WI38 (cell line): ENCODE measurements at regions not wholly inside any gene's neighbourhood (a gene's known extent, or its start where the extent isn't known, plus 50 kb on each side); places are given as distances from the start of the nearest gene placed in this dataset.

Experiments
- H3K4me3 ChIP-seq: 2 replicates; pipeline ENCODE4 v1.5.1; 2011; ENCODE audit warnings: low read depth, mild to moderate bottlenecking, control low read depth, low read length
- CTCF ChIP-seq: IDR thresholded peaks from 2 replicates; pipeline ENCODE4 v1.5.1; 2012; ENCODE audit warnings: low read depth, mild to moderate bottlenecking, control low read depth, low read length

GRCh38 chr1:79117376-79117775 is 110.8 kb upstream of the ADGRL4 start:
- TF ChIP-seq CTCF: no peak
- no peak overlapping the region for H3K4me3 ChIP-seq

GRCh38 chr1:79113836-79114235 is 107.3 kb upstream of the ADGRL4 start:
- no peak overlapping the region for H3K4me3 ChIP-seq
- no peak for TF ChIP-seq CTCF

GRCh38 chr1:79110749-79111148 is 104.2 kb upstream of the ADGRL4 start:
- no peak overlapping the region for H3K4me3 ChIP-seq

GRCh38 chr1:79109445-79109844 is 102.9 kb upstream of the ADGRL4 start:
- H3K4me3 ChIP-seq: no peak overlapping the region
- no peak for TF ChIP-seq CTCF

More at GRCh38 chr1:79110749-79111148, 104.2 kb upstream of the ADGRL4 start:
- TF ChIP-seq CTCF: no peak

- TF ChIP-seq CTCF: no peak
- no peak overlapping the region for H3K4me3 ChIP-seq
Measured at GRCh38 chr1:79105500-79105899, 99.0 kb upstream of the ADGRL4 start.

- no peak for TF ChIP-seq CTCF
- H3K4me3 ChIP-seq: no peak overlapping the region
Measured at GRCh38 chr1:79104617-79105016, 98.1 kb upstream of the ADGRL4 start.

GRCh38 chr1:79100385-79100784 is 93.9 kb upstream of the ADGRL4 start:
- H3K4me3 ChIP-seq: no peak overlapping the region
- TF ChIP-seq CTCF: no peak
